Stimulated activated CD8-positive, alpha-beta memory T cell treated with anti-CD3 and anti-CD28 coated beads, Interleukin-12 subunit alpha, Interleukin-12 subunit beta, amount 100 ng/mL, for 4 hours (primary cell): ENCODE measurements at regions not wholly inside any gene's neighbourhood (a gene's known extent, or its start where the extent isn't known, plus 50 kb on each side); places are given as distances from the start of the nearest gene placed in this dataset.

Source experiments
- DNase-seq: peaks from one replicate; pipeline ENCODE4 v3.0.0-alpha.2; 2020; ENCODE audit warnings: low read depth

- DNase-seq, result no peak
Observed at GRCh38 chr10:4108693-4109092, 323.7 kb upstream of the KLF6 start.

DNA sequence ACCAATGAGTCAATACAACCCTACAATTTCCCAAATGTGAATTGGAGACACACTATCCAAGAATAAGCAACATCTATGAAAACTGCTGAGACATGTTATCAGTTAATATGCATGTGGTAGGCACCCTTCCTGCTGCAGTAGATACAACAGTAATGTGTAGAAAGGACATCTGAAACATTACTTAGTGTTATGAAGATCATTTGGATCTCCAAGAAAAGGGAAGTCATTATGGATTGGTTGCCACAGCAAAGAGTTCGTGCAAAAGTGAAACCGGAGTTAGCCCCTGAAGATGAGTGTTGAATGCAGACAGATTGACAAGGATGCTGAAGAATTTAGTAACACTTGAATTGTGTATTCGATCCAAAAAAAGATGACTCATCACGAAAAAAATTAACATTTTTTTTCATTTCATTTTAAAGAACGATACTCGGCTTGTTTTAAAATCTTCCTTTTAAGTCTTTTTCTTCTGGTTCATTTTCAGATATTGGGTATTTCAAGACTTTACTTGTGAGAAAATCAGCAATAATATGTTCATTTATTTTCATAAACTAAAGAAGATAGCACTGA lies 322.4 kb upstream of the KLF6 start:
- DNase-seq, result no peak

DNA sequence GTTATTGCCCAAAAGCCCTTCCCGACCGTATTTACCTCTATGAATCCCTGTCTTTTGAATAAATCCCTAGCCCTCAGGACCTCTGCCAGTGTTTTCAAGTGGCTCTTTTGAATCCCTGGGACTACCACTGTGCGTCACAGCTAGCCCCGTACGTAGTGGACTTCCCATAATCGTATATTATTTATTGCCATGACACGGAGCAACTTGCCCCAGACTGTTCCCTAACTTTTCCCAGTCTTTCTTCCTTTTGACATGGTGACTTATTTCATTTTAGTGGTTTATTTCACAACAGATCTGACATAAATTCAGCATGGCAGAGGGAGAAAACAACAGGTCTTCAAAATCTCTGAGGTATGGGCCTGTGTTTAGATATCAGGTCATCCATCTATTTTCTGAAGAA lies 318.6 kb upstream of the KLF6 start:
- DNase-seq, result no peak

DNA sequence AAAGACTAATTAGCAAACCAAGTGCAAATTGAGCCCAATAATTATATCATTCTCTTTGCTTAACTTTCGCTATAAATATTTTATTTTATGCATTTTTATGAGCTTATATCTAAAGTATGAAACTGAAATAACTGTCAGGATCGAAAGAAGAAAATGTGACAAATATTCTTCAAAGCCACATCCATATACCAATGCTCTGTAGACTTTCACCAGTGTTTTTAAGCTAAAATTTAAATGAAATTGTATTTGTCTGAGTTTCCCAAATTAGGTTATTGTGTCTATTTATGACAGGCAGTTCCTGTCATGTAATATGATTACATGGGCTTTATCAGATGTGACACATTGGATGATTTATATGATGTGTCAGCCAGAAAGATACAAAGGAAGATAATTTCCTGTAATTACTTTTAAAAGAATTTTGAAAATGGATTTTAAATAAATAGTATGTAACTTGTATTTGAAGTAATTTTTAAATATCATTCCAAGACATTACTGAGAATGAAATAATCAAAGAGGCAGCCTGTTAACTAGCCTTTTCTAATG lies 317.9 kb upstream of the KLF6 start:
- no peak for DNase-seq

DNA sequence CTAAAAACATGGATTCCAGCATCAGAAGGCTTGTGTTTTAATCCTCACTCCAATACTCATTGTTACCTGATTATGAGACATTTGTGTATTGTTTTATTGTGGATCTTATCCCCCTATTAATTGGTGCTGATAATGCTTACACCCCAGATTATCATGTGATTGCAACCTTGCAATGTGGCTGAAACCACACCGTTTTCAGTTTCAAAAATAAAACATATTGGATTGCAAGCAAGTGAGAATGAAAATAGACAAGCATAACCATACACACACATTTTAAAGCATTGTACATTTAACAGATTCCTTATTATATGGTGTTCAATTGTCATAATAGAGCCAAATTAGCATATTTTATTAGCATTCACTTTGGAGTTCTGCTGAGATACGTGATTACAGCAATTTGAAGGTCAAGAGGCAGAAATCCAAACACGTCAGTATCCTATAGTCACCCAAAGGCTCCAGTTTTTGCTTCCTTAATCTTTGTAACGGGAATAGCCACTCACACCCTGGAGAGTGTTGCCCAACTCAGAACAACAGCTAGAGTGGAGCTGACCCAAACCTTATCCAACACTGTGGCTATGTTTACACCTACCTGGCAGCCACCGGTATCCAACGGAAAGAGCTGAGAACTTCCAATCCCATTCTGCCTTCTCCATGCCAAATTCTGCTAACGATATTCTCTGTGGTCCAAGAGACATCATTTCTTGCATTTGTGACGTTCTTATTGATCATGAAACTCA lies 317.1 kb upstream of the KLF6 start:
- DNase-seq, result no peak

DNA sequence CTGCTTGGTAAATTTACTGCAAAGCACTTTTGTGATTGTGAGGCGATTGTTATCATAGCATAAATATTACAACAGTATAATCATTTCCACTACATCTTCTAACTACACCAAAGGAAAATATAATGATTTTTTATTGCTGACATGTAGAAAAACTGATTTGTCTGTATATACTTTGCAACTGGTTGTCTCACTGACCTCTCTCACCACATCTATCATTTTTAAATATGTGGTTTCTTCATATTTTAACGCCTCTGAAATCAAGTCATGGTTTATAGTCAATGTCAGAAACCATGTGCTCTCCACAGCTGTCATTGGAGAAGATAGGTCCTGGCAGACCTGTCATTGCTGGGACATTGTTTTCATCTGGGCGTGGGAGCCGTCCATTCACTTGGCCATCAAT lies 315.4 kb upstream of the KLF6 start:
- DNase-seq, result no peak

DNA sequence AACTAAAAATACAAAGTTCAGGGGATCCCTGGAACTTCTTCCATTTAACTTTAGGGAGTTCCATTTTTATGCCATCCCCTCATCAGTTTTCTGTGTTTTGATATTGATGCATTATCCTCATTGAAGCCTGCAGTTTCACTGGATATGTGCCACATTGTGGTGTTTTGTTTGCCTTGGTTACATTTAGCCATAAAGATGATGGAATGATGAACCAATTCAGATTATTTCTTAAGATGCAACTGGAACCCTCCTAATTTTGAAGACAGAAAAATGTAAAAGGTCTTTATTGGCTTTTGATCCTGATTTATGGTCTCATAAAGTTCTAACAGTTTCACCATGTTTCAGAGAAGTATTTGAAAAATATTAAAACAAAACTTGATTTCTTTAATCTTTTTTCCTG lies 314.2 kb upstream of the KLF6 start:
- DNase-seq, result no peak

GRCh38 chr10:4095166-4095917 lies 310.3 kb upstream of the KLF6 start:
- DNase-seq, result no peak

GRCh38 chr10:4094751-4095150 lies 309.7 kb upstream of the KLF6 start:
- DNase-seq, result no peak

DNA sequence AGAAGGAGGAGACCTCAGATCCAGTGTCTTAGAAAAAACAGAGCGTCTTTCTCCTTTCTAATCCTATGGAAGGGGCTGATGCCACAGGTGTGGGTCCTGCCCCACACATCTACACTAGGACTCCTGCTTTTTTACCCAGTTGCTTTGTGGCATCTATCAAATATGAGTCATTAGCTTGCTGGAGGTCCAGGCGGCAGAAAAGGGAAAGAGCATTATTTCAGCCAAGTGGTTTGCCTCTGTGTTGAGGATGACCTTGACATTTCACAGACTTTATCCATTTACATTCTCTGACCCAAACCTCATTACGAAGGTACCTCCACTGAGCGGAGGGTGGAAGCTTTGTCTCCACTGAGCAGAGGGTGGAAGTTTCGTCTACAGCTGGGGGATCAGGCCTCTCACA lies 308.4 kb upstream of the KLF6 start:
- no peak for DNase-seq

- no peak for DNase-seq
Observed at GRCh38 chr10:4088354-4089066, 303.5 kb upstream of the KLF6 start.

DNA sequence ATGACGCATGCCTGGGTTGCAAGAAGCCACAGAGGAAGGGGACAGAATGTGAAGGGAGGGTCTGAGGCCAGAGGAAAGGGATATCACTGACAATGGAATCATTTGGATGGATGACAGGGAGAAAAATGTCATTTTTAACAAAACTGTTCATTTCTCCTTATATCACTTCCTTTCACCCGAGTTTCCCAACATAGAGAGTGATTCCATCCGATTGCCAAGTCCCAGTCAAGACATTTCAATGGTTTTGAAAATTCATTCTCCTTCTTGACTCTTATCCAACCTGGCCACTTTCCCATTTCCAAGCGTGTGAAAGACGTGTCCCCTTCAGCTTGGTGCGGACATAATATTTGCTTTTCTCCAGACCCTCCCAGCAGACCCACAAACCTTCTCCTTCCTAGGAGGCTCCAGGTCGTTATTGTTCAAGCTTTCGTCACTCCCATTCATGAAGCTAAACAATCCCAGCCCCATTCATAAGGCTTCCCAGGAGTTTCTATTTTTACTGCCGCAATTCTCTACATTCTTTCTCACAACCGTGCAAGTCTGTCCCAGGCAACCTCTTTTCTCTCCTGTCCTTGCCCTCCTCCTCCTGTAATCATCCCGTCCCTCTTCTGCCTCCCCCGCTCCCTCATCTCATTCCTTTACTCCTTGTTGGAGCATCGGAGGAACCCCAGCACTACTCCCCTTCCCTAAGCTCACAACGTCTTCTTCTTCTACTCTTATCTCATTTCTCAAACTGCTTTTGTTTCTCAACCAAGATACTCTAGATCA lies 301.3 kb upstream of the KLF6 start:
- no peak for DNase-seq

GRCh38 chr10:4083509-4084003 lies 298.5 kb upstream of the KLF6 start:
- no peak for DNase-seq

- no peak for DNase-seq
Observed at GRCh38 chr10:4082861-4083260, 297.9 kb upstream of the KLF6 start.

DNA sequence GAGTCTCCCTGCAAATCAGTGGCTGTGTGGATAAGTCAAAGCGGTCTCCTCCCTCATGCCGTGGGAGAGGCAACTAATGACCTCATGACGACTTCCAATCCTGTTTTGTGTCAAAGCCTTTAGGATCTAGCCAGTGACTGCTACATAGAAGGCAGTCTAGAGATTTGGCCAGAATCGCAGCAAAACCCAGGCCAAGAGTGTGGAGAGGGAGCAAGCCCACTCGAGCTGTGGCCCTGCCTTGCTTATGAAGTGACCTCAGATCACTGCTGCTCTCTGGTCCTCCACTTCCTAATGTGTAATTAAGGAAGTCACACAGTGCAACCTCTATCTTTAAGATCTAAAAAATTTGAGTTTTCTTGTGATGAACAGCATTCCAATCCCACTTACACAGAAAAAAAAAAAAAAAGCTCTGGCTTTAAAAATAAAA lies 296.7 kb upstream of the KLF6 start:
- no peak for DNase-seq

DNA sequence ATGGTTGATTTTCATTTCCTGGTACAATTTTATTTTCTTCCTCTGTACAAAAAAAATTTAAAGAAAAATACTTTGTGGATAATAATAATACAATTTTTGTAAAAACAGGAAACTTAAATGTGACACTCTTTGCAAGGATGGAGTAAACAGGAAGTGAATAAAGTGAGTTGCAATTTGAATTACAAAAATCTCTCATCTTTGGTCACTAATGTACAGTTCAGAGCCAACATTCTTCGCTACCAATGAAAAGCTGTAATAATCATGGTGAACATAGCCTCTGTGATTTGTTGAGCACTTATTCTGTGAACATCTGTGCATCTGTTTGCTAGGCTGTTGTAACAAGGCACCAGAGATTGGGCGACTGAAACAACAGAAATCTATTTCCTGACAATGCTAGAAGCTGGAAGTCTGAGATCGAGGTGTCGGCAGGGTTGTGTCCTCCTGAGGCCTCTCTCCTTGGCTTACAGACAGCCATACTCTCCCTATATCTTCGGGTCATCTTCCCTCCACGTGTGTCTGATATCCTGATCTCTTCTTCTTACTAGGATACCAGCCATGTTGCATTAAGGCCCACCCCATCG lies 295.3 kb upstream of the KLF6 start:
- no peak for DNase-seq

GRCh38 chr10:4079803-4080202 lies 294.8 kb upstream of the KLF6 start:
- no peak for DNase-seq

DNA sequence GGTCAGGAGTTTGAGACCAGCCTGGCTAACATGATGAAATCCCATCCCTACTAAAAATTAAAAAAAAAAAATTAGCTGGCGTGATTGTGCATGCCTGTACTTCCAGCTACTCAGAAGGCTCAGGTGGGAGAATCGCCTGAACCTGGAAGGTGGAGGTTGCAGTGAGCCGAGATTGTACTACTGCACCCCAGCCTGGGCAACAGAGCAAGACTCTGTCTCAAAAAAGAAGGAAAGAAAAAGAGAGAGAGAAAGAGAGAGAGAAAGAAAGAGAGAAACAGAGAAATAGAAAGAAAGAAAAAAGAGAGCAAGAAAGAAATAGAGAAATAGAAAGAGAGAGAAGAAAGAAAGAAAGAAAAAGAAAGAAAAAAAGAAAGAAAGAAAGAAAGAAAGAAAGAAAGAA lies 292.8 kb upstream of the KLF6 start:
- DNase-seq, result no peak

DNA sequence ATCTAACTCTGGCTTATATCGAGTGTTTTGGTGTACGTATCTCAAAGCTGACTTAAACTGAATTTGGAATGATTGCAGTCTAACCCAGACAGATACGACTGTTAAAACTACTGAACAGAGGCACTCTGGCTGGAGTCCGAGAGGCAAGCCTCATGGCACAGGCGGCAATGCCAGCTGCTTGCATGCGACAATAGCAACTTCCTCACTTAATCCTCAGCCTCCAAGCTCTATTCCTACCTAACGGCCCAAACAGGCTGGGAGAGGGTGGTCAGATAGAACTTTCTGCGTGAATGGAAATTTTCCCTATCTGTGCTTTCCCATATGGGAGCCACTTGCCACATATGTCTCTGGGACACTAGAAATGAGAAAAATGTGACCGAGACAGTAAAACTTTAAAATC lies 292.0 kb upstream of the KLF6 start:
- no peak for DNase-seq

GRCh38 chr10:4075443-4075842 lies 290.4 kb upstream of the KLF6 start:
- no peak for DNase-seq
